Mesothelial cell of epicardium (in vitro differentiated cells): ENCODE measurements at regions not wholly inside any gene's neighbourhood (a gene's known extent, or its start where the extent isn't known, plus 50 kb on each side); places are given as distances from the start of the nearest gene placed in this dataset.

ENCODE experiments used
- DNase-seq, 2 experiments: peaks; one replicate each; pipeline ENCODE4 v3.0.0; 2021; ENCODE audit warnings: low spot score in 2 of 2; ENCODE audit not compliant: unreplicated experiment in 2 of 2
- H3K27ac Mint-ChIP-seq: 2 replicates; pipeline ENCODE4 v1.8.0; 2021; ENCODE audit warnings: mixed read lengths
- H3K27me3 Mint-ChIP-seq: 2 replicates; pipeline ENCODE4 v1.8.0; 2021; ENCODE audit warnings: low read depth, mixed read lengths
- H3K36me3 Mint-ChIP-seq: 2 replicates; pipeline ENCODE4 v1.8.0; 2021; ENCODE audit warnings: mixed read lengths
- H3K4me1 Mint-ChIP-seq: 2 replicates; pipeline ENCODE4 v1.8.0; 2021; ENCODE audit warnings: mixed read lengths
- H3K4me3 Mint-ChIP-seq: 2 replicates; pipeline ENCODE4 v1.8.0; 2021; ENCODE audit warnings: mild to moderate bottlenecking, moderate library complexity, mixed read lengths
- H3K9me3 Mint-ChIP-seq: 2 replicates; pipeline ENCODE4 v1.8.0; 2021; ENCODE audit warnings: mixed read lengths
- CTCF ChIP-seq: fragments of 200-600 bp; sonication (generic); IDR thresholded peaks from one replicate; pipeline ENCODE4 v1.5.0; 2021; ENCODE audit warnings: antibody characterized with exemption; ENCODE audit not compliant: unreplicated experiment

- H3K27me3 Mint-ChIP-seq, result peaks cover 1% of the 10 kb centered on the region
- no peak for DNase-seq
- H3K4me1 Mint-ChIP-seq, result peaks cover 7% of the 10 kb centered on the region
- no peak for TF ChIP-seq CTCF
- no peak overlapping the region for H3K27ac Mint-ChIP-seq
- no peak overlapping the region for H3K4me3 Mint-ChIP-seq
- peaks cover 6% of the 10 kb centered on the region for H3K9me3 Mint-ChIP-seq
- H3K36me3 Mint-ChIP-seq, result no peaks in the 10 kb centered on the region
Measured at GRCh38 chr2:101571951-101572350, 97.0 kb upstream of the RFX8 start.

DNA sequence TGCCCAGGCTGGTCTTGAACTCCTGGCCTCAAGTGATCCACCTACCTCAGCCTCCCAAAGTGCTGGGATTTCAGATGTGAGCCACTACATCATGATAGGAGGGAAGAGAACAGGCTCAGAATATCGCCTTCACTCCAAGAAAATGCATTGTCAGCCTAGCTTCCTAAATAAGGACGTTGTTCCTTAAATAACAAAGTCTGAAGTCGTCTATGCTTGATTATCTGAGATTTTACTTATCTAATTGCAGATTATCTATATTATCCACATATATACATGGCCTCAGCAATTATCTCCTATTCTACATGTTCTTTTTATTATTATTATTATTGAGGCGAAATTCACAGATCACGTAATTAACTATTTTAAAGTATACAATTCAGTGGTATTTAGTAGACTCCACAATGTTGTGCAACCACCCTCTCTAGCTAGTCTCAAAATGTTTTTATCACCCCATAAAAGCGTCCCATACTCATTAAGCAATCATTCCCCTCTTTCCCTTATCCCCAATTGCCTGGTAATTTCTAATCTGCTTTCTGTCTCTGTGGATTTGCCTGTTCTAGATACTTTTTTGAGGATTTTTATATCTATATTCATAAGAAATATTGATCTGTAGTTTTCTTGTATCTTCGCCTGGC is 95.1 kb upstream of the RFX8 start:
- H3K4me3 Mint-ChIP-seq, result no peak overlapping the region
- no peak for TF ChIP-seq CTCF
- peaks cover 6% of the 10 kb centered on the region for H3K9me3 Mint-ChIP-seq
- H3K27ac Mint-ChIP-seq, result no peak overlapping the region
- no peak for DNase-seq
- no peaks in the 10 kb centered on the region for H3K36me3 Mint-ChIP-seq
- peaks cover 1% of the 10 kb centered on the region for H3K27me3 Mint-ChIP-seq
- H3K4me1 Mint-ChIP-seq, result peaks cover 7% of the 10 kb centered on the region

- H3K36me3 Mint-ChIP-seq, result no peaks in the 10 kb centered on the region
- peaks cover 3% of the 10 kb centered on the region for H3K4me1 Mint-ChIP-seq
- no peak for TF ChIP-seq CTCF
- H3K27me3 Mint-ChIP-seq, result peaks cover 3% of the 10 kb centered on the region
- no peak for DNase-seq
- H3K9me3 Mint-ChIP-seq, result peaks cover 6% of the 10 kb centered on the region
- H3K4me3 Mint-ChIP-seq, result no peak overlapping the region
- H3K27ac Mint-ChIP-seq, result no peak overlapping the region
Measured at GRCh38 chr2:101568969-101569368, 94.1 kb upstream of the RFX8 start.

DNA sequence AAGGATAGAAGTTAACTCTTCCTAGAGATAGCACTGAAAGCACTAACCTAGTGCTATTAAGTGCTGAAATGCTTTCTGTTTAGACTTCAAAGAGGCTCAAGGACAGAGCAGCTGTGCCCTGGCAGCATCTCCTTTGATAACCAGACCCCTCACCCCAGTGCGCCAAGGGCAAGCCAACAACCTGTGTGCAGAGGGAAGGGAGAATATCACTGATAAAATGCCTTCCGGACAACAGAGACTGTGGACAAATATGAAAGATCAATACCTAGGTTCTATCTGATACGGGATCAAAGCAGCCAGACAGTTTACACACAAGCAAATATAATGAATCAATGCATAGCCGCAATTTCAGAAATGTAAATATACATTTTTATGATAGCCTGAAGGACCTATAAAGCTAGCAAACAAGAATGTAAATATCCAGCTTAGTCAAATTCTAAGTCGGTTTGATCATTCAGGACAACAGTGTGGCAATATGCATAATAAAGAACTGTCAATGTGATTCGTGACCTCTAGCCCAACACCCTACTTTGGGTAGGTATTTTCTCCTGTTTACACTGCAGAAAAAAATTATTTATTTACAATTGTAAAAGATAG is 91.8 kb upstream of the RFX8 start:
- peaks cover 3% of the 10 kb centered on the region for H3K4me1 Mint-ChIP-seq
- no peaks in the 10 kb centered on the region for H3K36me3 Mint-ChIP-seq
- H3K27me3 Mint-ChIP-seq, result peaks cover 3% of the 10 kb centered on the region

GRCh38 chr2:101563849-101564248 is 88.9 kb upstream of the RFX8 start:
- peaks cover 3% of the 10 kb centered on the region for H3K27me3 Mint-ChIP-seq
- TF ChIP-seq CTCF, result no peak
- no peaks in the 10 kb centered on the region for H3K36me3 Mint-ChIP-seq
- H3K4me1 Mint-ChIP-seq, result peaks cover 4% of the 10 kb centered on the region
- DNase-seq, result no peak
- H3K9me3 Mint-ChIP-seq, result no peaks in the 10 kb centered on the region
- no peak overlapping the region for H3K27ac Mint-ChIP-seq
- H3K4me3 Mint-ChIP-seq, result no peak overlapping the region

More for the DNA sequence above, 91.8 kb upstream of the RFX8 start:
- no peak overlapping the region for H3K4me3 Mint-ChIP-seq
- TF ChIP-seq CTCF, result no peak
- DNase-seq, result no peak
- H3K27ac Mint-ChIP-seq, result no peak overlapping the region
- no peaks in the 10 kb centered on the region for H3K9me3 Mint-ChIP-seq
